Stimulated activated CD8-positive, alpha-beta memory T cell treated with anti-CD3 and anti-CD28 coated beads, Interleukin-15, amount 100 ng/mL, for 48 hours (primary cell): ENCODE measurements at regions not wholly inside any gene's neighbourhood (a gene's known extent, or its start where the extent isn't known, plus 50 kb on each side); places are given as distances from the start of the nearest gene placed in this dataset.

Experiments used
- DNase-seq, 2 donors: peaks; one replicate each; pipeline ENCODE4 v3.0.0-alpha.2; 2020; ENCODE audit warnings: low read depth in 2 of 2

DNA sequence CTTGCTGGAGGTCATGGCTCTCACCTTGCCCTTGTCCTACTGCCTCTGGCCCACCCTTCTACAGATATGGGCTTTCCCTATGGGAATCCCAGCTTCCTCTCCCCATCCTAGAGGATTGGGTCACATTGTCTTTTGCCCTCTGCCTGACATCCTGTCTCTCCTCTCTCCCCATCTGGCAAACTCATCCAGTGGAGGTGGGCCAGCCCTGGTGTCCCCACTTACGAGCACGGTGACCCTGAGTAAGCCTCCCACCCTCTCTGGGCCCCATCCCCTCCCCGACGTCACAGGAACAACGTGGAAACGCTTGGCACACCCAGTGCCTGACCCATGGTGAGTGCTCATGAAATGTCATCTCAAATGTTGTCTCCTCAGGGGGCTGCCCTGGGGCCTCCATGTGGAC, 56.1 kb upstream of the ID3 start:
- no peak for DNase-seq

DNA sequence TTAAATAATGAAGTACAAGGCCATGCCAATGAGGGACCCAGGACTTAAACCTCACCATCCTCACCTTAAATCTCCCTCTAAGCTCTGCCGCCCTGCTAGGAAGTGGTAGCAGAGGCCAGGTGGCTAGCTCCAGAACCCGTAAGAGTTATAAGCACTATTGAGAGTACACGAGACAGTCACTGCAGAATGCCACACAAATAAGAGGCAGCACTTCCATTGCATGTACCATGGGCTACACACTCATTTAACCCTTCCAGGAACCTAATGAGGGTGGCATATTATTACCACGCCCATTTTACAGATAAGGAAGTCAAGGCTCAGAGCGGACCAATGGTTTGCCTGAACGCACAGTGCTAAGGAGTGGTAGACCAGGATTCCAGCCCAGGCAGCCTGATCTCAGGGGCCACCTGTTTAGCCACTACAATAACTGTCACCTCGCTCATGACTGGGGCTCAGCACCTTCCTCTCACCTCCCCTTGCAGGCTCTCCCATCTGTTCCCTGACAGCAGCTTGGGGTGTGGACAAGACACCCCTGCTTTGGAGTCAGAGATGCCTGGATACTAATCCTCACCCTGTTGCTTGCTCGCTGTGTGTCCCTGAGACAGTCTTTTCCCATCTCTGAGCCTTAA, 54.8 kb upstream of the ID3 start:
- DNase-seq: no peak

DNA sequence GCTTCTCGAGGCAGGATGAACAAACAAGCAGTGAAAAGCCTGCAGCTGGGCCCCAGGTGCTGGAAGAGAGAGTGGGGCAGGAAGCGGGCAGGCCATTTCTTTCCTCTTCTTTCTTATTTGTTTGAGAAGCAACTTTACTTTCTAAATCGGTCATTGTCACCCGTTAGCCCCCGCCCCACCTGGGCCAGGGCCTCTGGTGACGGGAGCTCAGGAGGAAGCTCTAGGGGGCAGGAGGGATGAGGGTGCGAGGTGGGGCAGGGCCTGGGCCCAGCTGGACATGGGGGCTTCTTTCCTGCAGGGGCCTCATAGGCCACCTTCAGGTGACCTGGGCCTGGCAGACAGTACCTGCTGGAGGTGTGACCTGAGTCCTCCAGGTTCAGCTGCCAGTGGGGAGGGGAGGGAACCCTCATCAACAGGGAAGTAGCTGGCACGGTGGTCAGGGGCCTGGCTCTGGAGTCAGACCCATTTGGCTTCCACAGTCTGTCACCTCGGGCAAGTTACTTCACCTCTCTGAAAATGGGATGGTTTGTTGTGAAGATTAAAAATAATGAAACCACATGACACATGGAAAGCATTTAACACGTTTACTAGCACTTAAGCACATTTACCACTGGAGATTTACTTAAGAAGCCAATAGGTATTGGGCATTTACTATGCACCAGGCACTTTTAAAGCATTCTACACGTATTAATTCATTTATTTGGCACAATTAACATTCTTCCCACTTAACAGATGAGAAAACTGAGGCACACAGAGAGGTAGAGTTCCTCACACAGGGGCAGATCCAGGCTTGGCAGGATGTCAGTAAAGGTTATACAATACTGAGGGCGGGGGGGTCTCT, 54.1 kb upstream of the ID3 start:
- DNase-seq: no peak

DNA sequence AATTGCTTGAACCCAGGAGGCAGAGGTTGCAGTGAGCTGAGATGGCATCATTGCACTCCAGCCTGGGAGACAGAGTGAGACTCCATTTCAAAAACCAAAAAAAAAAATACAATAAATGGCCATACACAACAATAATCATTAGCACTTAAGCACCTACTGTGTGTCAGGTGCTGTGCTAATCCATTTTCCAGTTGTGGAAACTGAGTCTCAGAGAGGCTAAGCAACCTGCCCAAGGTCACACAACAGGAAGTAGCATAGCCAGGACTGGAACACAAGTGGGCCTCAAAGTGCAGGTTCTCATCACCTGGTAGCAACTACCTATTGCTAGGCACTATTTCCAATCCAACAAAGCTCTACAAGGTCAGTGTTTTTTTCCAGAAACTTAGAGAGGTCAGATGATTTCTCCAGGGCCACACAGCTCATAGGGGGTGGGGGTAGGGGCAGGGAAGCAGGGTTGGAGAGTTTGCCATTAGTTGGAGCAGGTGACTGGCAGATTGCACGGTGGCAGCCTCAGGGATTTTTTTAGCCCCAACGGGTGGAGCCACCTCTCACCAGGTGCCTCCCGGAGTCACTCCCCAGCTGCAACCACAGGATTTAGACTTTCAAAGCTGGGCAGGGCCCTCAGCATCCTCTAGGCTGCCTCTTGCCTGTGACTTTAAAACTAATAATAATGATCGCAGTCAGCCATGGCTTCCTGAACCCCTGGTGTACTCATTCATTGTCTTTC, 52.5 kb upstream of the ID3 start:
- DNase-seq: no peak

DNA sequence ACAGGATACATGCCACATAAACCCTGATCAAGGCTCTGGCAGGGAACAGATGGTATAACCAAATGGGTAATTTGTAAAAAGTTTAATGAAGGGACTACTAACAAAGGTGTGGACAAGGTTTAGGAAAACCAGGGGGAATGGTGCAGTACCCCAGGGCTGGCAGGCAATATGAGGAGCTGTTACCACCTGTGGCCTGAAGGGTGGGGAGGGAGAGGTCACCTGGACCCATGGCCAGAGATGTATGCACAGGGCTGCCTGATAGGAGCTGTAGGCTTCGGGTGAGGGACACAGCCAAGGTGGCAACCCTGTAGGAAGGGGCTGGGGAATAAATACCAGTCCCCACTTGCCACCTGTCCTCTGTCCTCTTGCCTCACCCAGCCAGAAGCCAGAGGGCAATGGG, 51.4 kb upstream of the ID3 start:
- DNase-seq: no peak

DNA sequence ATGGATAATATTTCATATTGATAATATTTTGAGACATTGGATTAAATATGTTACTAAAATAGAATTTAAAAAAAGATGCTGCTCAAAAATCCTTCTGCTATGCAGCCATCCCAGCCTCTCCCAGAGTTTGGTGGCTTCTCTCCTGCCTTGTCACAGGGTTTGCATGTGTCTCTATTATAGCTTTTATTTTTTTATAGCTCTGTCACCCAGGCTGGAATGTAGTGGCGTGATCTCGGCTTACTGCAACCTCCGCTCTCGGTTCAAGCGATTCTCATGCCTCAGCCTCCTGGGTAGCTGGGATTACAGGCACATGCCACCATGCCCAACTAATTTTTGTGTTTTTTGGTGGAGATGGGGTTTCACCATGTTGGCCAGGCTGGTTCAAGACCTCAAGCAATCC, 50.7 kb upstream of the ID3 start:
- DNase-seq: no peak
